ENCODE measurements at regions not wholly inside any gene's neighbourhood (a gene's known extent, or its start where the extent isn't known, plus 50 kb on each side); places are given as distances from the start of the nearest gene placed in this dataset.

DNA sequence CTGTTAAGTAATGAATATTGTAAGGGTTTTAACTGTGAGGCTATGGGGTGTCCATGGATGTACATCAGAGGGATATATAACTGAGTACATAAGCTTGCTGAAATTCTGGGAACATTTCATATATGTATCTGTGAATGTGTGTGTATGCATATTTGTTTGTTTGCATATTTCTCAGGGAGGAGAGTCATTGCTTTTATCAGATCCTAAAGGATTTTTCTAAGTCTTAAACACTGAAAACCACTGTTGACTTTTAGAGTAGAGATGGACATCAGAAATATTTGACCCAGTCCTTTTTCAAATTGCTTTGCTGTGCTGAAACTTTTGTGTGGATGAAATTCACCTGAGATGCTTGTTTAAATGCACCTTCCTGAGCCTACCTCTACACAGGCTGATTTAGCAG is 410.6 kb downstream of the METTL15 start:
- intact Hi-C loops (cut with micrococcal nuclease) (no loop called here), dilution Hi-C loops (cut with MboI; ENCODE audit: extremely low pct_ligation_motif_present, low sequenced_read_pairs) (no loop called here)
- H3K27me3 ChIP-seq (ENCODE audit: control insufficient read depth in 2 of 2, insufficient read depth in 2 of 2, low read length in 2 of 2), result no peaks in the 10 kb centered on the region
- H3K4me3 ChIP-seq (replicated peaks in 1 of 3; ENCODE audit: insufficient read depth in 1 of 3, low read depth in 1 of 3, low read length in 3 of 3), result no peak overlapping the region
- ChIA-PET CTCF (interaction anchor here (1.7 kb wide), 1 partner anchor 11 kb away, joined by 6 read pairs; no protein-coding TSS in a partner anchor), POLR2A (no interaction called here)
- TF ChIP-seq, protein P1, sequence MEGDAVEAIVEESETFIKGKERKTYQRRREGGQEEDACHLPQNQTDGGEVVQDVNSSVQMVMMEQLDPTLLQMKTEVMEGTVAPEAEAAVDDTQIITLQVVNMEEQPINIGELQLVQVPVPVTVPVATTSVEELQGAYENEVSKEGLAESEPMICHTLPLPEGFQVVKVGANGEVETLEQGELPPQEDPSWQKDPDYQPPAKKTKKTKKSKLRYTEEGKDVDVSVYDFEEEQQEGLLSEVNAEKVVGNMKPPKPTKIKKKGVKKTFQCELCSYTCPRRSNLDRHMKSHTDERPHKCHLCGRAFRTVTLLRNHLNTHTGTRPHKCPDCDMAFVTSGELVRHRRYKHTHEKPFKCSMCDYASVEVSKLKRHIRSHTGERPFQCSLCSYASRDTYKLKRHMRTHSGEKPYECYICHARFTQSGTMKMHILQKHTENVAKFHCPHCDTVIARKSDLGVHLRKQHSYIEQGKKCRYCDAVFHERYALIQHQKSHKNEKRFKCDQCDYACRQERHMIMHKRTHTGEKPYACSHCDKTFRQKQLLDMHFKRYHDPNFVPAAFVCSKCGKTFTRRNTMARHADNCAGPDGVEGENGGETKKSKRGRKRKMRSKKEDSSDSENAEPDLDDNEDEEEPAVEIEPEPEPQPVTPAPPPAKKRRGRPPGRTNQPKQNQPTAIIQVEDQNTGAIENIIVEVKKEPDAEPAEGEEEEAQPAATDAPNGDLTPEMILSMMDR (IDR thresholded peaks at IDR 0.05; ENCODE audit: extremely low read depth in 1 of 2, insufficient read depth in 1 of 2, low read depth in 1 of 2, low read length in 2 of 2), result no peak
- TF ChIP-seq POLR2A (IDR thresholded peaks at IDR 0.05; ENCODE audit: low read depth, low read length) (no peak), POLR2AphosphoS5 (IDR thresholded peaks at IDR 0.05; ENCODE audit: insufficient read depth, low read depth, low read length) (no peak), JUN (IDR thresholded peaks at IDR 0.05; ENCODE audit: borderline replicate concordance, insufficient read depth, insufficient read length, low read depth) (no peak), GATA2 (IDR thresholded peaks at IDR 0.05; ENCODE audit: insufficient read depth, insufficient read length, low read depth, low read length) (no peak), MYC (IDR thresholded peaks at IDR 0.05; ENCODE audit: low read depth, low read length) (no peak), EZH2 (IDR thresholded peaks at IDR 0.05; ENCODE audit: borderline replicate concordance, low read depth, low read length, severe bottlenecking) (no peak), FOS (IDR thresholded peaks at IDR 0.05; ENCODE audit: borderline replicate concordance, insufficient read depth, low read length) (no peak)
- TF ChIP-seq, protein P2, sequence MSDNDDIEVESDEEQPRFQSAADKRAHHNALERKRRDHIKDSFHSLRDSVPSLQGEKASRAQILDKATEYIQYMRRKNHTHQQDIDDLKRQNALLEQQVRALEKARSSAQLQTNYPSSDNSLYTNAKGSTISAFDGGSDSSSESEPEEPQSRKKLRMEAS (IDR thresholded peaks at IDR 0.05; ENCODE audit: insufficient read depth, insufficient read length), result no peak
- no peak overlapping the region for H3K4me2 ChIP-seq (ENCODE audit: insufficient read depth, low read length)
- no peaks in the 10 kb centered on the region for H3K9me3 ChIP-seq (replicated peaks; ENCODE audit: control insufficient read depth, insufficient read depth, low read length)
- DNase-seq (ENCODE audit: low read depth, low spot score) (no peak), FAIRE-seq (no peak)
- H3K9ac ChIP-seq (replicated peaks; ENCODE audit: extremely low read depth, insufficient read depth, low read length), result no peak overlapping the region
- H3K27ac ChIP-seq (ENCODE audit: insufficient read depth, low read depth, low read length), result no peak overlapping the region
- H2AFZ ChIP-seq (ENCODE audit: low read depth, low read length), result no peak overlapping the region
- H3K36me3 ChIP-seq (ENCODE audit: control insufficient read depth in 2 of 2, extremely low read depth in 1 of 2, insufficient read depth in 2 of 2, low read length in 2 of 2), result no peaks in the 10 kb centered on the region
- no peaks in the 10 kb centered on the region for H3K79me2 ChIP-seq (ENCODE audit: control insufficient read depth, insufficient read depth, low read length)
- BruUV-seq (replicated peaks), result no TSS peak
- no peaks in the 10 kb centered on the region for H3K9me1 ChIP-seq (replicated peaks; ENCODE audit: control insufficient read depth, extremely low read depth, insufficient read depth, low read length)
- no peaks in the 10 kb centered on the region for H3K4me1 ChIP-seq (ENCODE audit: control insufficient read depth, extremely low read depth, insufficient read depth, low read length)
- H4K20me1 ChIP-seq (replicated peaks; ENCODE audit: control insufficient read depth, extremely low read depth, insufficient read depth, low read length), result no peaks in the 10 kb centered on the region
